A549 (cell line): ENCODE measurements at regions not wholly inside any gene's neighbourhood (a gene's known extent, or its start where the extent isn't known, plus 50 kb on each side); places are given as distances from the start of the nearest gene placed in this dataset.

Experiments
- CHD2 ChIP-seq: fragments of 150-350 bp; IDR thresholded peaks from 2 replicates; pipeline ENCODE4 v1.6.1; 2014; ENCODE audit warnings: low read length; ENCODE audit not compliant: partially characterized antibody
- CTCF ChIP-seq: fragments of >200 bp; sonication (Bioruptor Twin); formaldehyde crosslinking; IDR thresholded peaks from 3 replicates; pipeline ENCODE4 v1.5.1; 2016
- ESRRA ChIP-seq: fragments of 150-350 bp; IDR thresholded peaks from 2 replicates; pipeline ENCODE4 v1.6.1; 2014; ENCODE audit warnings: mild to moderate bottlenecking, low read length, borderline replicate concordance
- JUN ChIP-seq, 2 experiments: fragments of >200 bp; sonication (Bioruptor Twin); formaldehyde crosslinking; IDR thresholded peaks; 2 replicates in 1 of 2; 3 replicates in 1 of 2; pipeline ENCODE4 v1.6.1; 2016 to 2017
- POLR2A ChIP-seq: IDR thresholded peaks from 2 replicates; pipeline ENCODE4 v1.6.1; 2012; ENCODE audit warnings: mild to moderate bottlenecking, low read length
- RAD21 ChIP-seq, 2 experiments: fragments of >200 bp in 1 of 2; sonication (Bioruptor Twin) in 1 of 2; formaldehyde crosslinking in 1 of 2; IDR thresholded peaks in 1 of 2; conservative IDR thresholded peaks in 1 of 2; 2 replicates in 1 of 2; 3 replicates in 1 of 2; pipeline ENCODE4 v1.6.1; 2012 to 2018; ENCODE audit warnings: inconsistent platforms in 1 of 2
- RFX5 ChIP-seq: fragments of 450-650 bp; IDR thresholded peaks from 2 replicates; pipeline ENCODE4 v1.7.1; 2014; ENCODE audit warnings: antibody characterized with exemption, mild to moderate bottlenecking, moderate library complexity
- TF ChIP-seq, protein P1 (sequence below): fragments of 200-600 bp; sonication (generic); IDR thresholded peaks from 2 replicates; pipeline ENCODE4 v1.6.1; 2016; ENCODE audit warnings: antibody characterized with exemption, mild to moderate bottlenecking, moderate library complexity
- TF ChIP-seq, protein P2 (sequence below): IDR thresholded peaks from 2 replicates; pipeline ENCODE4 v1.6.1; 2012

DNA sequence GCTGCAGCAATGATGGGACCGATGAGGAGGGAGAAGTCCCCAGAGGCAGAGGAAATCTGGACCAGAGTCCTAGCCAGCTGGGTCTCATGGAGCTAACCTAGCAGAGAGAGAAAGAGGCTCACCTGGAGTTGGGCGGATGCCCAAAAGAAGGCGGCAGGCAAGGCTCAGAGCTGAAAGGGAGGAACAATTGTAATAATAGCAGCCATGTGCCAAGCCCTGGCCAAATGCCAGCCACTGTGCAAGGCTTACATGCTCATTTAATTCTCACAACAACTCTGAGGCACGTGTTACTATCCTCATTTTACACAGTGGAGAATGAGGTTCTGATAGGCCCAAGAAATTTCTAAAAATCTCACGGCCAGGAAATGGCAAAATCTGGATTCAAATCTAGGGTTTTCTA is 50.0 kb upstream of the ZNF648 start:
- TF ChIP-seq POLR2A (no peak), CTCF (no peak), RFX5 (no peak), CHD2 (no peak), ESRRA (no peak), RAD21 (conservative IDR thresholded peaks at IDR 0.05 in 1 of 2, IDR thresholded peaks at IDR 0.05 in 1 of 2) (no peak), JUN (IDR thresholded peaks at IDR 0.05) (no peak)
- TF ChIP-seq, protein P1, sequence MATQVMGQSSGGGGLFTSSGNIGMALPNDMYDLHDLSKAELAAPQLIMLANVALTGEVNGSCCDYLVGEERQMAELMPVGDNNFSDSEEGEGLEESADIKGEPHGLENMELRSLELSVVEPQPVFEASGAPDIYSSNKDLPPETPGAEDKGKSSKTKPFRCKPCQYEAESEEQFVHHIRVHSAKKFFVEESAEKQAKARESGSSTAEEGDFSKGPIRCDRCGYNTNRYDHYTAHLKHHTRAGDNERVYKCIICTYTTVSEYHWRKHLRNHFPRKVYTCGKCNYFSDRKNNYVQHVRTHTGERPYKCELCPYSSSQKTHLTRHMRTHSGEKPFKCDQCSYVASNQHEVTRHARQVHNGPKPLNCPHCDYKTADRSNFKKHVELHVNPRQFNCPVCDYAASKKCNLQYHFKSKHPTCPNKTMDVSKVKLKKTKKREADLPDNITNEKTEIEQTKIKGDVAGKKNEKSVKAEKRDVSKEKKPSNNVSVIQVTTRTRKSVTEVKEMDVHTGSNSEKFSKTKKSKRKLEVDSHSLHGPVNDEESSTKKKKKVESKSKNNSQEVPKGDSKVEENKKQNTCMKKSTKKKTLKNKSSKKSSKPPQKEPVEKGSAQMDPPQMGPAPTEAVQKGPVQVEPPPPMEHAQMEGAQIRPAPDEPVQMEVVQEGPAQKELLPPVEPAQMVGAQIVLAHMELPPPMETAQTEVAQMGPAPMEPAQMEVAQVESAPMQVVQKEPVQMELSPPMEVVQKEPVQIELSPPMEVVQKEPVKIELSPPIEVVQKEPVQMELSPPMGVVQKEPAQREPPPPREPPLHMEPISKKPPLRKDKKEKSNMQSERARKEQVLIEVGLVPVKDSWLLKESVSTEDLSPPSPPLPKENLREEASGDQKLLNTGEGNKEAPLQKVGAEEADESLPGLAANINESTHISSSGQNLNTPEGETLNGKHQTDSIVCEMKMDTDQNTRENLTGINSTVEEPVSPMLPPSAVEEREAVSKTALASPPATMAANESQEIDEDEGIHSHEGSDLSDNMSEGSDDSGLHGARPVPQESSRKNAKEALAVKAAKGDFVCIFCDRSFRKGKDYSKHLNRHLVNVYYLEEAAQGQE, result no peak
- TF ChIP-seq, protein P2, sequence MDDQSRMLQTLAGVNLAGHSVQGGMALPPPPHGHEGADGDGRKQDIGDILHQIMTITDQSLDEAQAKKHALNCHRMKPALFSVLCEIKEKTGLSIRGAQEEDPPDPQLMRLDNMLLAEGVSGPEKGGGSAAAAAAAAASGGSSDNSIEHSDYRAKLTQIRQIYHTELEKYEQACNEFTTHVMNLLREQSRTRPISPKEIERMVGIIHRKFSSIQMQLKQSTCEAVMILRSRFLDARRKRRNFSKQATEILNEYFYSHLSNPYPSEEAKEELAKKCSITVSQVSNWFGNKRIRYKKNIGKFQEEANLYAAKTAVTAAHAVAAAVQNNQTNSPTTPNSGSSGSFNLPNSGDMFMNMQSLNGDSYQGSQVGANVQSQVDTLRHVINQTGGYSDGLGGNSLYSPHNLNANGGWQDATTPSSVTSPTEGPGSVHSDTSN, result no peak
